CD14-positive monocyte (primary cell): ENCODE measurements at regions not wholly inside any gene's neighbourhood (a gene's known extent, or its start where the extent isn't known, plus 50 kb on each side); places are given as distances from the start of the nearest gene placed in this dataset.

Source experiments
- DNase-seq, 3 donors: peaks; one replicate each; pipeline ENCODE4 v3.0.0-alpha.2; 2011 to 2022
- H2AFZ ChIP-seq: 2 replicates; pipeline ENCODE4 v1.6.0; 2012; ENCODE audit warnings: mild to moderate bottlenecking, low read depth, low read length, inconsistent platforms; ENCODE audit not compliant: insufficient read depth, poor library complexity, severe bottlenecking
- H3K27ac ChIP-seq, 2 donors: 1 replicate in 1 of 2; 2 replicates in 1 of 2; pipeline ENCODE4 v1.5.1; 2012 to 2013; ENCODE audit warnings: low read length in 2 of 2, control low read depth in 1 of 2, inconsistent platforms in 1 of 2, low read depth in 1 of 2, mild to moderate bottlenecking in 1 of 2
- H3K27me3 ChIP-seq, 2 donors: one replicate each; pipeline versions ENCODE4 v1.6.0 to v1.6.1; 2011 to 2013; ENCODE audit warnings: low read length in 2 of 2; ENCODE audit not compliant: control insufficient read depth in 2 of 2, insufficient read depth in 2 of 2
- H3K36me3 ChIP-seq, 2 donors: replicated peaks in 1 of 2; 1 replicate in 1 of 2; 2 replicates in 1 of 2; pipeline versions ENCODE4 v1.5.1 to v1.6.1; 2012 to 2013; ENCODE audit warnings: low read length in 2 of 2, control low read depth in 1 of 2, inconsistent platforms in 1 of 2, mild to moderate bottlenecking in 1 of 2; ENCODE audit not compliant: insufficient read depth in 2 of 2, control insufficient read depth in 1 of 2
- H3K4me1 ChIP-seq, 2 donors: 1 replicate in 1 of 2; 2 replicates in 1 of 2; pipeline versions ENCODE4 v1.5.1 to v1.6.1; 2012 to 2013; ENCODE audit warnings: low read length in 2 of 2, control low read depth in 1 of 2, inconsistent platforms in 1 of 2, mild to moderate bottlenecking in 1 of 2, moderate library complexity in 1 of 2; ENCODE audit not compliant: insufficient read depth in 2 of 2, control insufficient read depth in 1 of 2
- H3K4me2 ChIP-seq: replicated peaks from 2 replicates; pipeline ENCODE3; 2012; ENCODE audit warnings: low read length, moderate library complexity, mild to moderate bottlenecking; ENCODE audit not compliant: poor library complexity, severe bottlenecking; ENCODE audit errors: extremely low read depth
- H3K4me3 ChIP-seq, 3 experiments: fragments of 200-600 bp in 1 of 3; sonication (generic) in 1 of 3; replicated peaks in 1 of 3; 1 replicate in 2 of 3; 2 replicates in 1 of 3; pipeline ENCODE4 v1.5.1; 2011 to 2013; ENCODE audit warnings: low read length in 3 of 3, mild to moderate bottlenecking in 3 of 3, control low read depth in 2 of 3, low read depth in 2 of 3, inconsistent platforms in 1 of 3, moderate library complexity in 1 of 3
- H3K79me2 ChIP-seq: 2 replicates; pipeline ENCODE4 v1.6.0; 2012; ENCODE audit warnings: mild to moderate bottlenecking, control low read depth, inconsistent platforms, low read length, moderate library complexity; ENCODE audit not compliant: insufficient read depth
- H3K9ac ChIP-seq: 2 replicates; pipeline ENCODE4 v1.6.0; 2017; ENCODE audit warnings: low read length, mild to moderate bottlenecking; ENCODE audit not compliant: insufficient read depth, poor library complexity, severe bottlenecking
- H3K9me3 ChIP-seq, 2 donors: replicated peaks in 1 of 2; 1 replicate in 1 of 2; 2 replicates in 1 of 2; pipeline versions ENCODE4 v1.5.1 to v1.6.1; 2012 to 2013; ENCODE audit warnings: low read length in 2 of 2, control low read depth in 1 of 2; ENCODE audit not compliant: control insufficient read depth in 1 of 2, insufficient read depth in 1 of 2
- H4K20me1 ChIP-seq: 2 replicates; pipeline ENCODE4 v1.6.0; 2012; ENCODE audit warnings: mild to moderate bottlenecking, low read length, control low read depth, moderate library complexity; ENCODE audit not compliant: insufficient read depth
- H3K27ac Mint-ChIP-seq, 7 donors: one replicate each; pipeline ENCODE4 v1.8.0; 2020; ENCODE audit warnings: mild to moderate bottlenecking in 7 of 7, mixed read lengths in 7 of 7, moderate library complexity in 6 of 7, inconsistent platforms in 2 of 7
- H3K27me3 Mint-ChIP-seq, 3 donors: one replicate each; pipeline ENCODE4 v1.8.0; 2021 to 2022; ENCODE audit warnings: low read depth in 3 of 3, mild to moderate bottlenecking in 3 of 3, mixed read lengths in 3 of 3, moderate library complexity in 3 of 3, inconsistent platforms in 1 of 3
- H3K36me3 Mint-ChIP-seq, 2 donors: one replicate each; pipeline ENCODE4 v1.8.0; 2020; ENCODE audit warnings: mixed read lengths in 2 of 2, inconsistent platforms in 1 of 2, mild to moderate bottlenecking in 1 of 2
- H3K4me1 Mint-ChIP-seq: one replicate; pipeline ENCODE4 v1.8.0; 2020; ENCODE audit warnings: mild to moderate bottlenecking, mixed read lengths
- H3K4me3 Mint-ChIP-seq, 2 donors: one replicate each; pipeline ENCODE4 v1.8.0; 2020; ENCODE audit warnings: mild to moderate bottlenecking in 2 of 2, mixed read lengths in 2 of 2, moderate library complexity in 1 of 2
- H3K9me3 Mint-ChIP-seq, 7 donors: one replicate each; pipeline ENCODE4 v1.8.0; 2020 to 2022; ENCODE audit warnings: mixed read lengths in 7 of 7, mild to moderate bottlenecking in 6 of 7, moderate library complexity in 6 of 7, inconsistent platforms in 2 of 7
- WGBS: methylation state at CpG from one replicate; pipeline ENCODE4 v1.1.5; 2013; ENCODE audit warnings: missing lambda C conversion rate; ENCODE audit not compliant: insufficient coverage; 5-methylcytosine and 5-hydroxymethylcytosine counted together
- intact Hi-C, 2 donors: fragments of 100-400 bp; cut with micrococcal nuclease; formaldehyde crosslinking; loops; one replicate each; pipeline versions ENCODE4 v1.15.0 to v1.15.1; 2023
- TF ChIP-seq, protein P1 (sequence below): fragments of 200-600 bp; IDR thresholded peaks from one replicate; pipeline ENCODE4 v1.8.0; 2022; ENCODE audit warnings: antibody characterized with exemption, mild to moderate bottlenecking

DNA sequence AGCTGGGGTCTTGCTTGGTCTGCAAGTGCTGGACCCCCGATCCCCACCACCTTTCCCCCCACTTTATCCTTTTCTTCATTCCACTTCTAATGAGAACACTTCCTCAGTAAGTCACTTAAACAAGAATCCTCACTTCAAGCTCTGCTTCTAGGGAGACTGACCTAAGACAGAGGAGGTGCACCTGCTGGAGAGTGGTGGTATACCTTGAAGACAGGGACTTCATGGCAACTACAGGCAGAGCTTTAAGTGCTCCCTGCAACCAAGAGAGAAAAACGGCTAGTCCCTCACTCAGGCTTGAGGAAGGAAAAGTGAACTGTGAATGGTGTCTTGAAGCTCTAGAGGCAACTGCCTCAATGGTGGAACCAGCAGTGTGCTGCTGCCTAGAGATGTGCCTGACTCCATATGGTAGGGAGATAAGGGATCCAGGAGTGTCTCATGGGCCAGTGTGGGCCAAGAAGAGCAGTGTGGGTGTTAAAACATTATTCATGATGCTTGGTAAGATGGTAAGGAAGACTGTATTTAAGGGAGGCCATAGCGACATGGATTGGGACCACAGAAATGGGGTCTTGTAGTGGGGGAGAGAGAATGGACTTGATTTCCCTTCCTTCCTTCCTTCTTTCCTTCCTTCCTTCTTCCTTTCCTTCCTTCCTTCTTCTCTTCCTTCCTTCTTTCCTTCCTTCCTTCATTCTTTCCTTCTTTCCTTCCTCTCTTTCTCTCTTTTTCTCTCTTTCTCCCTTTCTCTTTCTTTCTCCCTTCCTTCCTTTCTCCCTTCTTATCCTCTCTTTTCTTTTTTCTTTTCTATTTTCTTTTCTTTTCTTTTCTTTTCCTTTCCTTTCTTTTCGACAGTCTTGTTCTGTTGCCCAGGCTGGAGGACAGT is 96.2 kb upstream of the NAP1L1 start:
- intact Hi-C loops: no loop called here
- TF ChIP-seq, protein P1, sequence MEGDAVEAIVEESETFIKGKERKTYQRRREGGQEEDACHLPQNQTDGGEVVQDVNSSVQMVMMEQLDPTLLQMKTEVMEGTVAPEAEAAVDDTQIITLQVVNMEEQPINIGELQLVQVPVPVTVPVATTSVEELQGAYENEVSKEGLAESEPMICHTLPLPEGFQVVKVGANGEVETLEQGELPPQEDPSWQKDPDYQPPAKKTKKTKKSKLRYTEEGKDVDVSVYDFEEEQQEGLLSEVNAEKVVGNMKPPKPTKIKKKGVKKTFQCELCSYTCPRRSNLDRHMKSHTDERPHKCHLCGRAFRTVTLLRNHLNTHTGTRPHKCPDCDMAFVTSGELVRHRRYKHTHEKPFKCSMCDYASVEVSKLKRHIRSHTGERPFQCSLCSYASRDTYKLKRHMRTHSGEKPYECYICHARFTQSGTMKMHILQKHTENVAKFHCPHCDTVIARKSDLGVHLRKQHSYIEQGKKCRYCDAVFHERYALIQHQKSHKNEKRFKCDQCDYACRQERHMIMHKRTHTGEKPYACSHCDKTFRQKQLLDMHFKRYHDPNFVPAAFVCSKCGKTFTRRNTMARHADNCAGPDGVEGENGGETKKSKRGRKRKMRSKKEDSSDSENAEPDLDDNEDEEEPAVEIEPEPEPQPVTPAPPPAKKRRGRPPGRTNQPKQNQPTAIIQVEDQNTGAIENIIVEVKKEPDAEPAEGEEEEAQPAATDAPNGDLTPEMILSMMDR: no peak
- H3K27ac Mint-ChIP-seq: no peak overlapping the region
- H3K4me2 ChIP-seq: no peak overlapping the region
- peaks cover 7% of the 10 kb centered on the region for H3K4me1 Mint-ChIP-seq
- no peak overlapping the region for H3K4me3 Mint-ChIP-seq
- peaks cover 0 to 9% (median 3%) of the 10 kb centered on the region in 7 donors for H3K9me3 Mint-ChIP-seq
- no peak for DNase-seq
- H3K9me3 ChIP-seq: no peaks in the 10 kb centered on the region
- 100% methylated on average over 1 of the region's 4 CpGs for WGBS
- H3K27me3 ChIP-seq: no peaks in the 10 kb centered on the region
- H4K20me1 ChIP-seq: no peaks in the 10 kb centered on the region
- no peaks in the 10 kb centered on the region for H3K79me2 ChIP-seq
- H3K27ac ChIP-seq: no peak overlapping the region
- H2AFZ ChIP-seq: no peak overlapping the region
- H3K4me1 ChIP-seq: no peaks in the 10 kb centered on the region
- H3K27me3 Mint-ChIP-seq: peaks cover 2 to 11% (median 5%) of the 10 kb centered on the region in 3 donors
- no peaks in the 10 kb centered on the region for H3K36me3 Mint-ChIP-seq
- no peak overlapping the region for H3K9ac ChIP-seq
- no peaks in the 10 kb centered on the region for H3K36me3 ChIP-seq
- H3K4me3 ChIP-seq: no peak overlapping the region

DNA sequence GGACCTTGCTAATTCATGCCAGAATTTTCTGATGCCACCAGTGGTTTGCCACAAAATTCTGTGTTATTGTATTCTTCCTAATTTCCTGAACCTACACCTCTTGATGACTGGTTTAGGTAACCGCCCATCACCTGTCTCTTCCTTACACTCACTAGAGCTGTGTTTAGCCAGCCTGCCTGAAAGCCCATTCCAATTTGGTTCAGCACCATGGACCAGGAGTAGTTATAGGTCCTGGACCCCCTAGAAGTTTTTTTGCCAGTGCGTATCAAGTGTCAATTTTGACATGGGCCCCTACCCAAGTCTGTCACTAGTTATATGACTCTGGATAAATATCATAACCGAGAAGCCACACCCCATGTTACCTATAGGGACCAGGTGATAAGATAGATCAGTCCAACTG is 94.0 kb upstream of the NAP1L1 start:
- Histone ChIP-seq H3K4me3 (no peak overlapping the region), H4K20me1 (no peaks in the 10 kb centered on the region), H3K4me2 (no peak overlapping the region), H3K27ac (no peak overlapping the region), H3K79me2 (no peaks in the 10 kb centered on the region), H2AFZ (no peak overlapping the region), H3K4me1 (no peaks in the 10 kb centered on the region), H3K27me3 (no peaks in the 10 kb centered on the region), H3K9ac (no peak overlapping the region), H3K36me3 (no peaks in the 10 kb centered on the region), H3K9me3 (no peaks in the 10 kb centered on the region)
- no peak for DNase-seq
- H3K27me3 Mint-ChIP-seq: peaks cover 4 to 9% (median 5%) of the 10 kb centered on the region in 3 donors
- H3K9me3 Mint-ChIP-seq: peaks cover 0 to 9% (median 3%) of the 10 kb centered on the region in 7 donors
- no peak overlapping the region for H3K27ac Mint-ChIP-seq
- no peaks in the 10 kb centered on the region for H3K36me3 Mint-ChIP-seq
- 100% methylated on average over 1 of the region's 3 CpGs for WGBS
- peaks cover 6% of the 10 kb centered on the region for H3K4me1 Mint-ChIP-seq
- TF ChIP-seq, protein P1: no peak
- intact Hi-C loops: no loop called here
- H3K4me3 Mint-ChIP-seq: no peak overlapping the region
